Chondrocyte (in vitro differentiated cells): ENCODE measurements at regions not wholly inside any gene's neighbourhood (a gene's known extent, or its start where the extent isn't known, plus 50 kb on each side); places are given as distances from the start of the nearest gene placed in this dataset.

Source experiments
- DNase-seq: peaks from one replicate; pipeline ENCODE4 v3.0.0; 2021; ENCODE audit warnings: mixed read lengths, low spot score
- H3K27ac Mint-ChIP-seq: one replicate; pipeline ENCODE4 v1.8.0; 2021; ENCODE audit warnings: mild to moderate bottlenecking, moderate library complexity, mixed read lengths; ENCODE audit not compliant: unreplicated experiment
- H3K27me3 Mint-ChIP-seq: 2 replicates; pipeline ENCODE4 v1.8.0; 2021; ENCODE audit warnings: low read depth, mixed read lengths
- H3K36me3 Mint-ChIP-seq: 2 replicates; pipeline ENCODE4 v1.8.0; 2021; ENCODE audit warnings: low read depth, mixed read lengths
- H3K4me1 Mint-ChIP-seq: 2 replicates; pipeline ENCODE4 v1.8.0; 2021; ENCODE audit warnings: low read depth, mild to moderate bottlenecking, mixed read lengths
- H3K4me3 Mint-ChIP-seq: one replicate; pipeline ENCODE4 v1.8.0; 2021; ENCODE audit warnings: mild to moderate bottlenecking, moderate library complexity, mixed read lengths; ENCODE audit not compliant: unreplicated experiment
- H3K9me3 Mint-ChIP-seq: 2 replicates; pipeline ENCODE4 v1.8.0; 2021; ENCODE audit warnings: low read depth, mixed read lengths
- CTCF ChIP-seq: fragments of 200-600 bp; sonication (generic); IDR thresholded peaks from 2 replicates; pipeline ENCODE4 v1.5.0; 2021; ENCODE audit warnings: antibody characterized with exemption, mild to moderate bottlenecking, moderate library complexity

GRCh38 chr1:157194731-157195520, 56.7 kb upstream of the ETV3 start:
- DNase-seq: no peak
- Mint-ChIP-seq H3K27me3 (peaks cover 31% of the 10 kb centered on the region), H3K27ac (no peak overlapping the region), H3K4me3 (no peak overlapping the region), H3K9me3 (no peaks in the 10 kb centered on the region), H3K36me3 (no peaks in the 10 kb centered on the region), H3K4me1 (no peaks in the 10 kb centered on the region)
- no peak for TF ChIP-seq CTCF

GRCh38 chr1:157193702-157194391, 55.7 kb upstream of the ETV3 start:
- peaks cover 38% of the 10 kb centered on the region for H3K27me3 Mint-ChIP-seq
- no peaks in the 10 kb centered on the region for H3K4me1 Mint-ChIP-seq
- H3K27ac Mint-ChIP-seq: no peak overlapping the region
- H3K4me3 Mint-ChIP-seq: no peak overlapping the region
- no peak for DNase-seq
- no peaks in the 10 kb centered on the region for H3K9me3 Mint-ChIP-seq
- peak; percentile 85 for TF ChIP-seq CTCF
- H3K36me3 Mint-ChIP-seq: no peaks in the 10 kb centered on the region

- TF ChIP-seq CTCF: no peak
These were observed 55.0 kb upstream of the ETV3 start for GRCh38 chr1:157193219-157193618.

GRCh38 chr1:157189986-157190982, 52.1 kb upstream of the ETV3 start:
- no peak for DNase-seq
- H3K9me3 Mint-ChIP-seq: no peaks in the 10 kb centered on the region
- no peak overlapping the region for H3K27ac Mint-ChIP-seq
- no peaks in the 10 kb centered on the region for H3K36me3 Mint-ChIP-seq
- TF ChIP-seq CTCF: no peak
- H3K4me1 Mint-ChIP-seq: no peaks in the 10 kb centered on the region
- H3K27me3 Mint-ChIP-seq: peaks cover 53% of the 10 kb centered on the region
- H3K4me3 Mint-ChIP-seq: no peak overlapping the region

More at GRCh38 chr1:157193219-157193618, 55.0 kb upstream of the ETV3 start:
- peaks cover 38% of the 10 kb centered on the region for H3K27me3 Mint-ChIP-seq
- no peaks in the 10 kb centered on the region for H3K36me3 Mint-ChIP-seq
- H3K9me3 Mint-ChIP-seq: no peaks in the 10 kb centered on the region
- no peaks in the 10 kb centered on the region for H3K4me1 Mint-ChIP-seq
- DNase-seq: no peak
- no peak overlapping the region for H3K4me3 Mint-ChIP-seq
- no peak overlapping the region for H3K27ac Mint-ChIP-seq

- H3K9me3 Mint-ChIP-seq: no peaks in the 10 kb centered on the region
- peaks cover 58% of the 10 kb centered on the region for H3K27me3 Mint-ChIP-seq
- H3K27ac Mint-ChIP-seq: no peak overlapping the region
- H3K4me1 Mint-ChIP-seq: no peaks in the 10 kb centered on the region
- no peak for DNase-seq
- no peak for TF ChIP-seq CTCF
- no peak overlapping the region for H3K4me3 Mint-ChIP-seq
- H3K36me3 Mint-ChIP-seq: no peaks in the 10 kb centered on the region
These were observed 50.9 kb upstream of the ETV3 start for GRCh38 chr1:157189096-157189495.
